CD14-positive monocyte (primary cell): ENCODE measurements at regions not wholly inside any gene's neighbourhood (a gene's known extent, or its start where the extent isn't known, plus 50 kb on each side); places are given as distances from the start of the nearest gene placed in this dataset.

Experiments used
- DNase-seq, 3 donors: peaks; one replicate each; pipeline ENCODE4 v3.0.0-alpha.2; 2011 to 2022
- H2AFZ ChIP-seq: 2 replicates; pipeline ENCODE4 v1.6.0; 2012; ENCODE audit warnings: mild to moderate bottlenecking, low read depth, low read length, inconsistent platforms; ENCODE audit not compliant: insufficient read depth, poor library complexity, severe bottlenecking
- H3K27ac ChIP-seq, 2 donors: 1 replicate in 1 of 2; 2 replicates in 1 of 2; pipeline ENCODE4 v1.5.1; 2012 to 2013; ENCODE audit warnings: low read length in 2 of 2, control low read depth in 1 of 2, inconsistent platforms in 1 of 2, low read depth in 1 of 2, mild to moderate bottlenecking in 1 of 2
- H3K27me3 ChIP-seq, 2 donors: one replicate each; pipeline versions ENCODE4 v1.6.0 to v1.6.1; 2011 to 2013; ENCODE audit warnings: low read length in 2 of 2; ENCODE audit not compliant: control insufficient read depth in 2 of 2, insufficient read depth in 2 of 2
- H3K36me3 ChIP-seq, 2 donors: replicated peaks in 1 of 2; 1 replicate in 1 of 2; 2 replicates in 1 of 2; pipeline versions ENCODE4 v1.5.1 to v1.6.1; 2012 to 2013; ENCODE audit warnings: low read length in 2 of 2, control low read depth in 1 of 2, inconsistent platforms in 1 of 2, mild to moderate bottlenecking in 1 of 2; ENCODE audit not compliant: insufficient read depth in 2 of 2, control insufficient read depth in 1 of 2
- H3K4me1 ChIP-seq, 2 donors: 1 replicate in 1 of 2; 2 replicates in 1 of 2; pipeline versions ENCODE4 v1.5.1 to v1.6.1; 2012 to 2013; ENCODE audit warnings: low read length in 2 of 2, control low read depth in 1 of 2, inconsistent platforms in 1 of 2, mild to moderate bottlenecking in 1 of 2, moderate library complexity in 1 of 2; ENCODE audit not compliant: insufficient read depth in 2 of 2, control insufficient read depth in 1 of 2
- H3K4me2 ChIP-seq: replicated peaks from 2 replicates; pipeline ENCODE3; 2012; ENCODE audit warnings: low read length, moderate library complexity, mild to moderate bottlenecking; ENCODE audit not compliant: poor library complexity, severe bottlenecking; ENCODE audit errors: extremely low read depth
- H3K4me3 ChIP-seq, 3 experiments: fragments of 200-600 bp in 1 of 3; sonication (generic) in 1 of 3; replicated peaks in 1 of 3; 1 replicate in 2 of 3; 2 replicates in 1 of 3; pipeline ENCODE4 v1.5.1; 2011 to 2013; ENCODE audit warnings: low read length in 3 of 3, mild to moderate bottlenecking in 3 of 3, control low read depth in 2 of 3, low read depth in 2 of 3, inconsistent platforms in 1 of 3, moderate library complexity in 1 of 3
- H3K79me2 ChIP-seq: 2 replicates; pipeline ENCODE4 v1.6.0; 2012; ENCODE audit warnings: mild to moderate bottlenecking, control low read depth, inconsistent platforms, low read length, moderate library complexity; ENCODE audit not compliant: insufficient read depth
- H3K9ac ChIP-seq: 2 replicates; pipeline ENCODE4 v1.6.0; 2017; ENCODE audit warnings: low read length, mild to moderate bottlenecking; ENCODE audit not compliant: insufficient read depth, poor library complexity, severe bottlenecking
- H3K9me3 ChIP-seq, 2 donors: replicated peaks in 1 of 2; 1 replicate in 1 of 2; 2 replicates in 1 of 2; pipeline versions ENCODE4 v1.5.1 to v1.6.1; 2012 to 2013; ENCODE audit warnings: low read length in 2 of 2, control low read depth in 1 of 2; ENCODE audit not compliant: control insufficient read depth in 1 of 2, insufficient read depth in 1 of 2
- H4K20me1 ChIP-seq: 2 replicates; pipeline ENCODE4 v1.6.0; 2012; ENCODE audit warnings: mild to moderate bottlenecking, low read length, control low read depth, moderate library complexity; ENCODE audit not compliant: insufficient read depth
- H3K27ac Mint-ChIP-seq, 7 donors: one replicate each; pipeline ENCODE4 v1.8.0; 2020; ENCODE audit warnings: mild to moderate bottlenecking in 7 of 7, mixed read lengths in 7 of 7, moderate library complexity in 6 of 7, inconsistent platforms in 2 of 7
- H3K27me3 Mint-ChIP-seq, 3 donors: one replicate each; pipeline ENCODE4 v1.8.0; 2021 to 2022; ENCODE audit warnings: low read depth in 3 of 3, mild to moderate bottlenecking in 3 of 3, mixed read lengths in 3 of 3, moderate library complexity in 3 of 3, inconsistent platforms in 1 of 3
- H3K36me3 Mint-ChIP-seq, 2 donors: one replicate each; pipeline ENCODE4 v1.8.0; 2020; ENCODE audit warnings: mixed read lengths in 2 of 2, inconsistent platforms in 1 of 2, mild to moderate bottlenecking in 1 of 2
- H3K4me1 Mint-ChIP-seq: one replicate; pipeline ENCODE4 v1.8.0; 2020; ENCODE audit warnings: mild to moderate bottlenecking, mixed read lengths
- H3K4me3 Mint-ChIP-seq, 2 donors: one replicate each; pipeline ENCODE4 v1.8.0; 2020; ENCODE audit warnings: mild to moderate bottlenecking in 2 of 2, mixed read lengths in 2 of 2, moderate library complexity in 1 of 2
- H3K9me3 Mint-ChIP-seq, 7 donors: one replicate each; pipeline ENCODE4 v1.8.0; 2020 to 2022; ENCODE audit warnings: mixed read lengths in 7 of 7, mild to moderate bottlenecking in 6 of 7, moderate library complexity in 6 of 7, inconsistent platforms in 2 of 7
- whole genome bisulfite sequencing: methylation state at CpG from one replicate; pipeline ENCODE4 v1.1.5; 2013; ENCODE audit warnings: missing lambda C conversion rate; ENCODE audit not compliant: insufficient coverage; 5-methylcytosine and 5-hydroxymethylcytosine counted together
- intact Hi-C, 2 donors: fragments of 100-400 bp; cut with micrococcal nuclease; formaldehyde crosslinking; loops; one replicate each; pipeline versions ENCODE4 v1.15.0 to v1.15.1; 2023
- TF ChIP-seq, protein P1 (sequence below): fragments of 200-600 bp; IDR thresholded peaks from one replicate; pipeline ENCODE4 v1.8.0; 2022; ENCODE audit warnings: antibody characterized with exemption, mild to moderate bottlenecking

DNA sequence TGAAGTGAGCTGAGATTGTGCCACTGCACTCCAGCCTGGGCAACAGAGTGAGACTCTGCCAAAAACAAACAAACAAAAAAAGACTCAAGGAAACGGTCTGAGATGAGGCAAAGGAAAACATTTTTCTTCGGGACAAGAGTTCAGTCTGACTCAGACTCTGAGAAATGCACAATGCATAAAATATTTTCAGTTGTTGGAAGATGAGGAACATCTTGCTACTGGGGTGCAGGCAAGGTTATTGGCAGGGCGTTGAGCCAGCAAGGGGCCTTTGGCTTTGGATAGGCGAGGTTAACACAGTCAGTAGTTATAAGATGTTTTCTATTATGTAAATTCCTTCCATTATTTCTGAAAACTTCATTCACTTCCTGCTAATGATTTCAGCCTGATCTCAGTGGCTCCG is 96.1 kb upstream of the VCX start:
- Mint-ChIP-seq H3K4me1 (no peaks in the 10 kb centered on the region), H3K36me3 (no peaks in the 10 kb centered on the region), H3K4me3 (no peak overlapping the region), H3K27me3 (no peaks in the 10 kb centered on the region), H3K9me3 (peaks cover 0 to 6% (median 2%) of the 10 kb centered on the region in 7 donors), H3K27ac (no peak overlapping the region)
- Histone ChIP-seq H3K9me3 (no peaks in the 10 kb centered on the region), H3K4me1 (no peaks in the 10 kb centered on the region), H3K79me2 (no peaks in the 10 kb centered on the region), H3K4me2 (no peak overlapping the region), H3K27ac (no peak overlapping the region), H3K27me3 (no peaks in the 10 kb centered on the region), H3K9ac (no peak overlapping the region), H3K36me3 (no peaks in the 10 kb centered on the region), H4K20me1 (no peaks in the 10 kb centered on the region), H2AFZ (no peak overlapping the region), H3K4me3 (no peak overlapping the region)
- TF ChIP-seq, protein P1, sequence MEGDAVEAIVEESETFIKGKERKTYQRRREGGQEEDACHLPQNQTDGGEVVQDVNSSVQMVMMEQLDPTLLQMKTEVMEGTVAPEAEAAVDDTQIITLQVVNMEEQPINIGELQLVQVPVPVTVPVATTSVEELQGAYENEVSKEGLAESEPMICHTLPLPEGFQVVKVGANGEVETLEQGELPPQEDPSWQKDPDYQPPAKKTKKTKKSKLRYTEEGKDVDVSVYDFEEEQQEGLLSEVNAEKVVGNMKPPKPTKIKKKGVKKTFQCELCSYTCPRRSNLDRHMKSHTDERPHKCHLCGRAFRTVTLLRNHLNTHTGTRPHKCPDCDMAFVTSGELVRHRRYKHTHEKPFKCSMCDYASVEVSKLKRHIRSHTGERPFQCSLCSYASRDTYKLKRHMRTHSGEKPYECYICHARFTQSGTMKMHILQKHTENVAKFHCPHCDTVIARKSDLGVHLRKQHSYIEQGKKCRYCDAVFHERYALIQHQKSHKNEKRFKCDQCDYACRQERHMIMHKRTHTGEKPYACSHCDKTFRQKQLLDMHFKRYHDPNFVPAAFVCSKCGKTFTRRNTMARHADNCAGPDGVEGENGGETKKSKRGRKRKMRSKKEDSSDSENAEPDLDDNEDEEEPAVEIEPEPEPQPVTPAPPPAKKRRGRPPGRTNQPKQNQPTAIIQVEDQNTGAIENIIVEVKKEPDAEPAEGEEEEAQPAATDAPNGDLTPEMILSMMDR, result no peak
- no peak for DNase-seq
- no CpG with 5 or more reads among the region's 5 CpGs for WGBS
- intact Hi-C loops, result no loop called here

DNA sequence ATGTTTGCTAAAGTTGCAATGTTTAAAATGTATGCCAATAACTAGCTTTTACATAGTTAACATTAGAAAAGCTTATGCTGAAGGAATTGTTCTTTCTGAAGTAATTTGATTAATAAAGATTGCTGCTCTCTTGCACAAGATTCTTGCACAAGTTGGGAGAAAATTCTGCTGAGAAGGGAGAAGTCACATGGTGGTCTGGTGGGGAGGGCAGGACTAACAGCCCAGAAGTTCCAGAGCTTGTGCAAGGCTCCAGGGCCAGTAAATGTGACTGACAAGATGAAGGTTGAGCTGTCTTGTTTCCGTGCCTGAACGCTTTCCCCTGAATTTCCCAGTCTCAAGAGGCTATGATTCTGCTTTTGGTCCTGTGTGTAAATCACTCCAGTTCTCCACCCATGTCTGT is 112.9 kb upstream of the VCX start:
- no peak overlapping the region for H3K4me3 Mint-ChIP-seq
- peaks cover 0 to 1% (median 0%) of the 10 kb centered on the region in 3 donors for H3K27me3 Mint-ChIP-seq
- H3K27ac Mint-ChIP-seq, result no peak overlapping the region
- no peak overlapping the region for H2AFZ ChIP-seq
- H3K9me3 ChIP-seq, result no peaks in the 10 kb centered on the region
- DNase-seq, result no peak
- no peaks in the 10 kb centered on the region for H3K36me3 ChIP-seq
- no CpG with 5 or more reads among the region's 2 CpGs for WGBS
- no peaks in the 10 kb centered on the region for H3K36me3 Mint-ChIP-seq
- H3K79me2 ChIP-seq, result no peaks in the 10 kb centered on the region
- peaks cover 0 to 6% (median 0%) of the 10 kb centered on the region in 7 donors for H3K9me3 Mint-ChIP-seq
- H3K27me3 ChIP-seq, result no peaks in the 10 kb centered on the region
- intact Hi-C loops, result no loop called here
- no peak overlapping the region for H3K9ac ChIP-seq
- H3K4me1 Mint-ChIP-seq, result no peaks in the 10 kb centered on the region
- H3K27ac ChIP-seq, result no peak overlapping the region
- H3K4me1 ChIP-seq, result no peaks in the 10 kb centered on the region
- TF ChIP-seq, protein P1, result no peak
- no peaks in the 10 kb centered on the region for H4K20me1 ChIP-seq
- H3K4me3 ChIP-seq, result no peak overlapping the region
- H3K4me2 ChIP-seq, result no peak overlapping the region
